Vagina (tissue), 2 donors: ENCODE measurements at regions not wholly inside any gene's neighbourhood (a gene's known extent, or its start where the extent isn't known, plus 50 kb on each side); places are given as distances from the start of the nearest gene placed in this dataset.

ENCODE experiments used
- CTCF ChIP-seq, 3 experiments: fragments of 450-650 bp in 2 of 3; fragments of 200-600 bp in 1 of 3; sonication (generic) in 1 of 3; IDR thresholded peaks; one replicate each; pipeline ENCODE4 v1.5.1; 2017 to 2019; ENCODE audit warnings: antibody characterized with exemption in 3 of 3, mild to moderate bottlenecking in 2 of 3, moderate library complexity in 2 of 3
- POLR2A ChIP-seq, 2 donors: fragments of 450-650 bp; IDR thresholded peaks; one replicate each; pipeline ENCODE4 v1.6.1; 2017; ENCODE audit warnings: antibody characterized with exemption in 2 of 2, mild to moderate bottlenecking in 2 of 2, moderate library complexity in 2 of 2
- POLR2AphosphoS5 ChIP-seq, 2 donors: sonication (generic); formaldehyde crosslinking; IDR thresholded peaks; one replicate each; pipeline ENCODE4 v1.9.0; 2017; ENCODE audit warnings: antibody characterized with exemption in 2 of 2, mild to moderate bottlenecking in 2 of 2, low read depth in 1 of 2; ENCODE audit not compliant: insufficient read depth in 1 of 2

GRCh38 chr14:87251011-87251410 is 742.0 kb downstream of the GALC start:
- TF ChIP-seq POLR2A (IDR thresholded peaks at IDR 0.05) (no peak), CTCF (IDR thresholded peaks at IDR 0.05) (no peak), POLR2AphosphoS5 (IDR thresholded peaks at IDR 0.05; ENCODE audit: insufficient read depth in 1 of 2, low read depth in 1 of 2) (no peak)
